NCI-H2171 (cell line): ENCODE measurements at regions not wholly inside any gene's neighbourhood (a gene's known extent, or its start where the extent isn't known, plus 50 kb on each side); places are given as distances from the start of the nearest gene placed in this dataset.
"Not testable (repeated sequence)": the region's sequence is repeated elsewhere in the genome, so short reads cannot be mapped to it uniquely, and the experiment has no call there.

Source experiments
- DNase-seq: peaks from one replicate; lab custom pipeline; 2025; lab: John Stamatoyannopoulos, UW

- DNase-seq: no peak
These were observed 387.8 kb upstream of the PKN2 start for GRCh38 chr1:88296227-88296626.

- DNase-seq: no peak
These were observed 387.4 kb upstream of the PKN2 start for GRCh38 chr1:88296642-88297041.

- no peak for DNase-seq
These were observed 385.6 kb upstream of the PKN2 start for GRCh38 chr1:88298506-88298905.

- no peak for DNase-seq
These were observed 383.3 kb upstream of the PKN2 start for GRCh38 chr1:88300752-88301263.

- peak; percentile 43 for DNase-seq
These were observed 381.1 kb upstream of the PKN2 start for GRCh38 chr1:88302843-88303486.

- DNase-seq: no peak
These were observed 372.8 kb upstream of the PKN2 start for GRCh38 chr1:88311265-88311664.

- no peak for DNase-seq
These were observed 372.2 kb upstream of the PKN2 start for GRCh38 chr1:88311907-88312306.

- no peak for DNase-seq
These were observed 366.7 kb upstream of the PKN2 start for GRCh38 chr1:88317396-88317795.

- no peak for DNase-seq
These were observed 365.3 kb upstream of the PKN2 start for GRCh38 chr1:88318740-88319139.

- peak; percentile 15 for DNase-seq
These were observed 363.8 kb upstream of the PKN2 start for GRCh38 chr1:88320291-88320690.

GRCh38 chr1:88321706-88322105 lies 362.4 kb upstream of the PKN2 start:
- DNase-seq: no peak

GRCh38 chr1:88324899-88325298 lies 359.2 kb upstream of the PKN2 start:
- DNase-seq: no peak

- no peak for DNase-seq
These were observed 356.4 kb upstream of the PKN2 start for GRCh38 chr1:88327391-88328267.

GRCh38 chr1:88330201-88330600 lies 353.9 kb upstream of the PKN2 start:
- DNase-seq: no peak

- no peak for DNase-seq
These were observed 350.9 kb upstream of the PKN2 start for GRCh38 chr1:88333086-88333695.

- no peak for DNase-seq
These were observed 342.6 kb upstream of the PKN2 start for GRCh38 chr1:88341447-88341846.

- DNase-seq: not testable (repeated sequence)
These were observed 342.0 kb upstream of the PKN2 start for GRCh38 chr1:88342081-88342480.

GRCh38 chr1:88350648-88351047 lies 333.4 kb upstream of the PKN2 start:
- peak; percentile 46 for DNase-seq

GRCh38 chr1:88351960-88352359 lies 332.1 kb upstream of the PKN2 start:
- no peak for DNase-seq

GRCh38 chr1:88354256-88354655 lies 329.8 kb upstream of the PKN2 start:
- DNase-seq: no peak

GRCh38 chr1:88357729-88358128 lies 326.3 kb upstream of the PKN2 start:
- no peak for DNase-seq

GRCh38 chr1:88371436-88372023 lies 312.5 kb upstream of the PKN2 start:
- no peak for DNase-seq
